Liver (tissue), 3 donors: ENCODE measurements at regions not wholly inside any gene's neighbourhood (a gene's known extent, or its start where the extent isn't known, plus 50 kb on each side); places are given as distances from the start of the nearest gene placed in this dataset.

Experiments
- EGR1 ChIP-seq, 2 donors: IDR thresholded peaks; 2 replicates each; pipeline ENCODE4 v1.6.1; 2016 to 2018; ENCODE audit warnings: antibody characterized with exemption in 2 of 2, low read depth in 2 of 2
- GABPA ChIP-seq, 2 donors: IDR thresholded peaks in 1 of 2; conservative IDR thresholded peaks in 1 of 2; 2 replicates each; pipeline ENCODE4 v1.6.1; 2016; ENCODE audit warnings: antibody characterized with exemption in 2 of 2, mild to moderate bottlenecking in 1 of 2, moderate library complexity in 1 of 2
- HNF4A ChIP-seq, 2 donors: conservative IDR thresholded peaks; 2 replicates each; pipeline ENCODE4 v1.6.1; 2016; ENCODE audit warnings: antibody characterized with exemption in 2 of 2, mild to moderate bottlenecking in 2 of 2
- JUND ChIP-seq, 2 donors: IDR thresholded peaks; 2 replicates each; pipeline ENCODE4 v1.6.1; 2016; ENCODE audit warnings: antibody characterized with exemption in 2 of 2
- RAD21 ChIP-seq, 2 donors: IDR thresholded peaks; 2 replicates each; pipeline ENCODE4 v1.6.1; 2016; ENCODE audit warnings: antibody characterized with exemption in 2 of 2, mild to moderate bottlenecking in 2 of 2
- SP1 ChIP-seq: IDR thresholded peaks from 2 replicates; pipeline ENCODE4 v1.6.1; 2018; ENCODE audit warnings: antibody characterized with exemption, mild to moderate bottlenecking
- TF ChIP-seq, protein P1 (sequence below): fragments of 150-350 bp; IDR thresholded peaks from 2 replicates; pipeline ENCODE4 v1.5.1; 2017; ENCODE audit warnings: improper control_type of control experiment, low read depth, low read length; ENCODE audit not compliant: missing input control
- TF ChIP-seq, protein P2 (sequence below): IDR thresholded peaks from 2 replicates; pipeline ENCODE4 v1.6.1; 2016; ENCODE audit warnings: antibody characterized with exemption
- TF ChIP-seq, protein P3 (sequence below): IDR thresholded peaks from 2 replicates; pipeline ENCODE4 v1.6.1; 2016; ENCODE audit warnings: antibody characterized with exemption, mild to moderate bottlenecking
- TF ChIP-seq, protein P4 (sequence below): IDR thresholded peaks from 2 replicates; pipeline ENCODE4 v1.6.1; 2016; ENCODE audit warnings: antibody characterized with exemption
- donor health status: healthy.
- donor health status: healthy.

DNA sequence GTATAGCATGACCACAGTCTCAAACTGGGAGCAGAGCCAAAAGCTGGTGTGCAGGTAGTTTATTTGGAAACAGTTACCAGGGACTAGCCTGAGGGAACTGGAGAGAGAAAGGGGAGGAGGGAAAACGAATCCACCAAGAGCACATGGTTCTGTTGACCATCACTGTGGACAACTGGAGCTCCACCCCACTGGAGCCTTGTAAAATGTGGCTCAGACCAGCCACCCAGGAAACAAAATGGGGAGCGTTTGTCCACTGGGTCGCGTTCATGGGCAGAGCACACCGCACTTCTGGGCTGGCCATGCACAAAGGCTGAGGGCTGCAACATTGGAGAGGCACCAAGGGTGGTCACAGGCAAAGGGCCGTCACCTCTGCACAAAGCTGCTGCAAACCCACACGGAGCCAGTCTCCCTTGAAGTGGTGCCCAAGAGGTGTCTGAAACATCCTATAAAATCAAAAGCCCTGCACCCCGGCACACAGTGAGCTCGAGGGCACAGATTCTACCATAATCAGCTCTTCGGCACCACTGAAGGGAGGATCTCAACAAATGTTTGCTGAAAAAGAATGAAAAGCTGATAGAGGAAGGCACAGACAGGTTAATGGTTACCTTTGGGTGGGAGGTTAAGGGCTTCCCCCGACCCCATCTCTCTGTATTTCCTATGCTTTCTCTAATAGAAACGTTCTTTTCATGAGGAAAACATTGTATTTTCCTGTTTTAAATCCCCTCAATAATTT is 192.9 kb downstream of the INHBB start:
- TF ChIP-seq, protein P1, sequence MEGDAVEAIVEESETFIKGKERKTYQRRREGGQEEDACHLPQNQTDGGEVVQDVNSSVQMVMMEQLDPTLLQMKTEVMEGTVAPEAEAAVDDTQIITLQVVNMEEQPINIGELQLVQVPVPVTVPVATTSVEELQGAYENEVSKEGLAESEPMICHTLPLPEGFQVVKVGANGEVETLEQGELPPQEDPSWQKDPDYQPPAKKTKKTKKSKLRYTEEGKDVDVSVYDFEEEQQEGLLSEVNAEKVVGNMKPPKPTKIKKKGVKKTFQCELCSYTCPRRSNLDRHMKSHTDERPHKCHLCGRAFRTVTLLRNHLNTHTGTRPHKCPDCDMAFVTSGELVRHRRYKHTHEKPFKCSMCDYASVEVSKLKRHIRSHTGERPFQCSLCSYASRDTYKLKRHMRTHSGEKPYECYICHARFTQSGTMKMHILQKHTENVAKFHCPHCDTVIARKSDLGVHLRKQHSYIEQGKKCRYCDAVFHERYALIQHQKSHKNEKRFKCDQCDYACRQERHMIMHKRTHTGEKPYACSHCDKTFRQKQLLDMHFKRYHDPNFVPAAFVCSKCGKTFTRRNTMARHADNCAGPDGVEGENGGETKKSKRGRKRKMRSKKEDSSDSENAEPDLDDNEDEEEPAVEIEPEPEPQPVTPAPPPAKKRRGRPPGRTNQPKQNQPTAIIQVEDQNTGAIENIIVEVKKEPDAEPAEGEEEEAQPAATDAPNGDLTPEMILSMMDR, result no peak
- TF ChIP-seq RAD21 (IDR thresholded peaks at IDR 0.05), result no peak
- TF ChIP-seq, protein P2, sequence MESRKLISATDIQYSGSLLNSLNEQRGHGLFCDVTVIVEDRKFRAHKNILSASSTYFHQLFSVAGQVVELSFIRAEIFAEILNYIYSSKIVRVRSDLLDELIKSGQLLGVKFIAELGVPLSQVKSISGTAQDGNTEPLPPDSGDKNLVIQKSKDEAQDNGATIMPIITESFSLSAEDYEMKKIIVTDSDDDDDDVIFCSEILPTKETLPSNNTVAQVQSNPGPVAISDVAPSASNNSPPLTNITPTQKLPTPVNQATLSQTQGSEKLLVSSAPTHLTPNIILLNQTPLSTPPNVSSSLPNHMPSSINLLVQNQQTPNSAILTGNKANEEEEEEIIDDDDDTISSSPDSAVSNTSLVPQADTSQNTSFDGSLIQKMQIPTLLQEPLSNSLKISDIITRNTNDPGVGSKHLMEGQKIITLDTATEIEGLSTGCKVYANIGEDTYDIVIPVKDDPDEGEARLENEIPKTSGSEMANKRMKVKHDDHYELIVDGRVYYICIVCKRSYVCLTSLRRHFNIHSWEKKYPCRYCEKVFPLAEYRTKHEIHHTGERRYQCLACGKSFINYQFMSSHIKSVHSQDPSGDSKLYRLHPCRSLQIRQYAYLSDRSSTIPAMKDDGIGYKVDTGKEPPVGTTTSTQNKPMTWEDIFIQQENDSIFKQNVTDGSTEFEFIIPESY, result no peak
- TF ChIP-seq, protein P3, sequence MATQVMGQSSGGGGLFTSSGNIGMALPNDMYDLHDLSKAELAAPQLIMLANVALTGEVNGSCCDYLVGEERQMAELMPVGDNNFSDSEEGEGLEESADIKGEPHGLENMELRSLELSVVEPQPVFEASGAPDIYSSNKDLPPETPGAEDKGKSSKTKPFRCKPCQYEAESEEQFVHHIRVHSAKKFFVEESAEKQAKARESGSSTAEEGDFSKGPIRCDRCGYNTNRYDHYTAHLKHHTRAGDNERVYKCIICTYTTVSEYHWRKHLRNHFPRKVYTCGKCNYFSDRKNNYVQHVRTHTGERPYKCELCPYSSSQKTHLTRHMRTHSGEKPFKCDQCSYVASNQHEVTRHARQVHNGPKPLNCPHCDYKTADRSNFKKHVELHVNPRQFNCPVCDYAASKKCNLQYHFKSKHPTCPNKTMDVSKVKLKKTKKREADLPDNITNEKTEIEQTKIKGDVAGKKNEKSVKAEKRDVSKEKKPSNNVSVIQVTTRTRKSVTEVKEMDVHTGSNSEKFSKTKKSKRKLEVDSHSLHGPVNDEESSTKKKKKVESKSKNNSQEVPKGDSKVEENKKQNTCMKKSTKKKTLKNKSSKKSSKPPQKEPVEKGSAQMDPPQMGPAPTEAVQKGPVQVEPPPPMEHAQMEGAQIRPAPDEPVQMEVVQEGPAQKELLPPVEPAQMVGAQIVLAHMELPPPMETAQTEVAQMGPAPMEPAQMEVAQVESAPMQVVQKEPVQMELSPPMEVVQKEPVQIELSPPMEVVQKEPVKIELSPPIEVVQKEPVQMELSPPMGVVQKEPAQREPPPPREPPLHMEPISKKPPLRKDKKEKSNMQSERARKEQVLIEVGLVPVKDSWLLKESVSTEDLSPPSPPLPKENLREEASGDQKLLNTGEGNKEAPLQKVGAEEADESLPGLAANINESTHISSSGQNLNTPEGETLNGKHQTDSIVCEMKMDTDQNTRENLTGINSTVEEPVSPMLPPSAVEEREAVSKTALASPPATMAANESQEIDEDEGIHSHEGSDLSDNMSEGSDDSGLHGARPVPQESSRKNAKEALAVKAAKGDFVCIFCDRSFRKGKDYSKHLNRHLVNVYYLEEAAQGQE, result no peak
- no peak for TF ChIP-seq JUND (IDR thresholded peaks at IDR 0.05)
- TF ChIP-seq, protein P4, sequence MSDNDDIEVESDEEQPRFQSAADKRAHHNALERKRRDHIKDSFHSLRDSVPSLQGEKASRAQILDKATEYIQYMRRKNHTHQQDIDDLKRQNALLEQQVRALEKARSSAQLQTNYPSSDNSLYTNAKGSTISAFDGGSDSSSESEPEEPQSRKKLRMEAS, result no peak
- no peak for TF ChIP-seq HNF4A (conservative IDR thresholded peaks at IDR 0.05)
- TF ChIP-seq SP1, result no peak
- TF ChIP-seq EGR1 (IDR thresholded peaks at IDR 0.05; ENCODE audit: low read depth in 2 of 2), result no peak
- TF ChIP-seq GABPA (IDR thresholded peaks at IDR 0.05 in 1 of 2, conservative IDR thresholded peaks at IDR 0.05 in 1 of 2), result no peak
